SK-MEL-5 (cell line): ENCODE measurements at regions not wholly inside any gene's neighbourhood (a gene's known extent, or its start where the extent isn't known, plus 50 kb on each side); places are given as distances from the start of the nearest gene placed in this dataset.
"Not testable (repeated sequence)": the region's sequence is repeated elsewhere in the genome, so short reads cannot be mapped to it uniquely, and the experiment has no call there.

Experiments used
- DNase-seq: peaks from one replicate; pipeline ENCODE4 v3.0.0-alpha.2; 2016; ENCODE audit warnings: low read depth, low spot score
- in situ Hi-C: cut with HindIII; loops from 2 replicates; pipeline ENCODE4 v1.10.0; 2016; ENCODE audit warnings: low sequenced_read_pairs, high pct_unique_total_duplicates, low pct_unique_long_range_greater_than_20kb

- DNase-seq, result peak; percentile 79
- in situ Hi-C loops, result no loop called here
Observed at GRCh38 chr14:105944632-105945610, 418.5 kb downstream of the TMEM121 start.

DNA sequence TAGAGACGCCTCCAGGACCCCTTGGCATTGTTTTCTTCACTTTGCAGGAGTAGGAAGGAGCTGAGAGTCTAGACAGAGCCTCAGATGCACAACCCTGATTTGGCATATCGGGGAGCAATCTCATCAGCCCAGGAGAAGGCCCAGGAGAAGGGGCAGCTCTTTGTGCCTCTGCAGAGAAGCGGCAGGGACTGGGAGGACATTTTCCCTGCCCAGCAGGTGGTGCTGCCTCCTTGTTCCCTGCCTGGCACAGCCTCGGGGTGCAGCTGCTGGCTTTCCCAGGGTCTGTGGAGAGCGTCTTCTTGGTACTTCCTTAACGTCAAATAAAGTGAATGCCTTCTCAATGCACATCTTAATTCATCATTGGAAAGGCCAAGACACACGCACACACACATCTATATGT is 419.5 kb downstream of the TMEM121 start:
- peak; percentile 22 for DNase-seq
- in situ Hi-C loops, result no loop called here

- DNase-seq, result no peak
- in situ Hi-C loops, result no loop called here
Observed at GRCh38 chr14:105947599-105947998, 421.2 kb downstream of the TMEM121 start.

DNA sequence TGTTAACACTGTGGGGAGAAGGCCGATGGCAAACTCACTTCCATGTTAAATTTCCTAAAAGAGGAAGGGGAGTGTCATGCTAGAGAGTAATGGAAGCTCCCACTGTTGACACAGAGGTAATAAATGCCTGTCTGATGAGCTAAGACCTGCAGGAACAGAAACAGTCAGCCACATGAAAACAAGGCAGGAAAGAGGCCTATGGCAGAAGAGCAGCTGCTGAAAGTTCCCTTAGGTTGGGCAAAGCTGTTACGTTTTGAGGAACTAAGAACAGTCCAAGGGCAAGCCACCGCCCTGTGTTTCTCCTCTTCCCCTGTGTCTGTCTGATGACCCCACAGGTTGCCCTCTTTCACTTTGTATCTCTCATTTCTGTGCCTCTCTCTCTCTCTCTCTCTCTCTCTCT is 422.6 kb downstream of the TMEM121 start:
- in situ Hi-C loops, DNase-seq: not testable (repeated sequence)

- in situ Hi-C loops, DNase-seq: not testable (repeated sequence)
Observed at GRCh38 chr14:105950364-105950892, 424.0 kb downstream of the TMEM121 start.

DNA sequence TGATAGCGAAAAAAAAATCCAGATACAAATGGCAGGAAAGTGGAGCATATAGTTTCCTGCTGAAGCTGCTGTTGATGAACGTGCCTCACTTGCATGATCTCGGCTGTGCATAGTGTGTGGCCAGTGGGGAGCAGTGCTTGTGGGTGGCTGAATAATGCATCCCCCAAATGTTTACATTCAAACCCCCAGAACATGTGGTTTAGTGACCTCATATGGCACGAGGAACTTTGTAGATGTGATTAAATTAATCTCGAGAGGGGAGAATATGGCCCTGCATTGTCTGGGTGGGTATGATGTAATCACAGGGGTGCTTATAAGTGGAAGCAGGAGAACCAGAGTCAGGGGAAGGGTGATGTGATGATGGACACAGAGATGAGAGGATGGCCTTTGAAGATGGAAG is 425.0 kb downstream of the TMEM121 start:
- in situ Hi-C loops, result no loop called here
- DNase-seq, result no peak

DNA sequence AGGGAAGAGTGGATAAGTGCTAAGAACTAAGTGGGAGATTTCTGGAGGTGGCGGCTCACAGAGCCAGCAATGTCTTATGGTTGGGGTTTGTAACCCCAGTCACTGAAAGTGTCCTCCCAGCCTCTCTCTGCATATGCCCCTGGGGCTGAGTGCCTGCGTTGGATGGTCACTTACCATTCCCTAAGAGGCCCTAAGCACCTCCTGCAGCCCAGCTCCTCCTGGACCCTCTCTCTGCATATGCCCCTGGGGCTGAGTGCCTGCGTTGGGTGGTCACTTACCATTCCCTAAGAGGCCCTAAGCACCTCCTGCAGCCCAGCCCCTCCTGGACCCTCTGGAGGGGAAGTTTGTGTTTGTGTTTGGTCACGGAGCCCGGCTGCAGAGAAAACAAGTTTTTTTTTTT is 425.8 kb downstream of the TMEM121 start:
- in situ Hi-C loops, result no loop called here
- DNase-seq, result no peak

- in situ Hi-C loops, result no loop called here
- DNase-seq, result no peak
Observed at GRCh38 chr14:105952826-105953225, 426.4 kb downstream of the TMEM121 start.

GRCh38 chr14:105961625-105962024 is 435.2 kb downstream of the TMEM121 start:
- in situ Hi-C loops, DNase-seq: not testable (repeated sequence)

DNA sequence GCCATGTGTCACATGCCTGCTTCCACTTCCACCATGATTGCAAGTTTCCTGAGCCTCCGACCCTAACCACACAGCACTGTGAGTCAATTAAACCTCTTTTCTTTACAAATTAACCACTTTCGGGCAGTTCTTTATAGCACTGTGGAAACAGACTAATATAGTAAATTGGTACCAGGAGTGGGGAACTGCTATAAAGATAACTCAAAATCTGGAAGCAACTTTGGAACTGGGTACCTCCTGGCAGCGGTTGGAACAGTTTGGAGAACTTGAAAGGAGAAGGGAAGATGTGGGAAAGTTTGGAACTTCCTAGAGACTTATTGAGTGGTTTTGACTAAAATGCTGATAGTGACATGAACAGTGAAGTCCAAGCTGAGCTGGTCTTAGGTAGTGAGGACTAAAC is 436.1 kb downstream of the TMEM121 start:
- no peak for DNase-seq
- in situ Hi-C loops, result no loop called here

GRCh38 chr14:105968291-105968690 is 441.9 kb downstream of the TMEM121 start:
- in situ Hi-C loops, result no loop called here
- no peak for DNase-seq

DNA sequence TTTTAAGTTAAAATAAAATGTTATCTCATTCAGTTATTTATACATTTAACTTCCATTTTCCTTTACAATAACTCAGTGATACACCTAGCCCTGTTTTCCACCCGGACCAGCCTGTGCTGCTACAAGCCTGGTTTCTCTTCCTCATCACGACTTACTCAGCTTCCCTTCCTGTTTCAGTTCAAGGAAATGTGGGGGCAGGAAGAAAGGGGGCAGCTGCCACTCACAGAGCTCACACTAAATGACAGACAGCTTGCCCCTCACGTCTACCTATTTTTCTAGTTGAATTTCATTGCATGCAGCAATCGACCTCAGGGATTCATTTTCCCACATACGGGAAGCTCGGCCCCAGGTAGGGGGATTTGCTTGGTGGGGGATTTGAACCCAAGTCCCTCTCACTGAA is 442.6 kb downstream of the TMEM121 start:
- in situ Hi-C loops, DNase-seq: not testable (repeated sequence)

- in situ Hi-C loops, DNase-seq: not testable (repeated sequence)
Observed at GRCh38 chr14:105970821-105971220, 444.4 kb downstream of the TMEM121 start.

GRCh38 chr14:105971593-105972500 is 445.5 kb downstream of the TMEM121 start:
- in situ Hi-C loops, result no loop called here
- no peak for DNase-seq

- DNase-seq, result peak; percentile 46
- in situ Hi-C loops, result no loop called here
Observed at GRCh38 chr14:105974902-105975301, 448.5 kb downstream of the TMEM121 start.

- in situ Hi-C loops, result no loop called here
- no peak for DNase-seq
Observed at GRCh38 chr14:105978618-105979295, 452.4 kb downstream of the TMEM121 start.

DNA sequence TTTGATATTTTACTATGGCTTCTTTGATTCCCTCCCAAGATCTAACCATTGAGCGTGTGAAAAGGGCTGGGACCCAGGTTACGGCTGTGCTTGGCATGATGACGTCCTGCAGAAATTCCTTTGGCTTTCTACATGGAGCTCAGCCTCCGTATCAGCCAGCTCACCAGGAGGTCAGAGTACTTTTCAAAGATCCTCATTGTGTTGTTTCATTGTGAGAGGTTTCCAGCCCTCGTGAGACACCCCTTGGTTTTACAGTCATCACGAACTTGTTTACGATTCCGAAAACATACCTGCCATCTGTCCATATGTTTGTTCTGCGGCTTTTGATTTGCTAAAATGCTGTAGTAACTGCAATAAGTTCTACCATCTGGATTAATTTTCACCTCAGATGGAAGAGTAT is 453.1 kb downstream of the TMEM121 start:
- no peak for DNase-seq
- in situ Hi-C loops, result no loop called here

DNA sequence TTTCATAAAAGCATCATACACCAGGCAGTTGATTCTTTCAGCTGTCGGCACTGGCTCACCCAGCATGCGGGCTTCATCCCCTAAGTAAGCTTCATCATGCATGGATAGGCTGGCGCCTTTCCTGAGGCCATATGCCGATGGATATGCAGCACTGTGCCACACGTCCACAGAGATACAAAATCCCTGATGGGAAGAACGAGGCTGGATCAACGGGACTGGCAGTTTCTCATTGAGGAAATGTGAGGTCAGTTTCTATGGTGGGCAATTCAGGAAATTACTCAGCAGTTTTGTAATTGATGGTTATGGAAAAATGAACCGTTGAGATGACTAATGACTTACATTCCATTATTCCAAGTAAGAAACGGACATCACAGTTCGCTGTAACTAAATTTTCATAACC is 453.8 kb downstream of the TMEM121 start:
- DNase-seq, result no peak
- in situ Hi-C loops, result no loop called here
